ENCODE measurements at regions not wholly inside any gene's neighbourhood (a gene's known extent, or its start where the extent isn't known, plus 50 kb on each side); places are given as distances from the start of the nearest gene placed in this dataset.

GRCh38 chr7:51660516-51660915, 343.9 kb upstream of the COBL start:
- Histone ChIP-seq H3K27me3 (ENCODE audit: control insufficient read depth in 1 of 2, insufficient read depth in 2 of 2, low read length in 2 of 2) (no peaks in the 10 kb centered on the region), H3K27ac (ENCODE audit: low read depth, low read length) (no peak overlapping the region), H3K36me3 (ENCODE audit: insufficient read depth, low read length) (no peaks in the 10 kb centered on the region), H3K9ac (ENCODE audit: low read length) (no peak overlapping the region), H3K9me3 (ENCODE audit: low read length) (no peaks in the 10 kb centered on the region), H3K4me3 (ENCODE audit: low read depth in 1 of 2, low read length in 2 of 2) (no peak overlapping the region), H3K4me1 (ENCODE audit: insufficient read depth, low read length) (no peaks in the 10 kb centered on the region)

- no peaks in the 10 kb centered on the region for H3K36me3 ChIP-seq (ENCODE audit: insufficient read depth, low read length)
- no peak overlapping the region for H3K9ac ChIP-seq (ENCODE audit: low read length)
- H3K9me3 ChIP-seq (ENCODE audit: low read length): no peaks in the 10 kb centered on the region
- H3K4me1 ChIP-seq (ENCODE audit: insufficient read depth, low read length): no peaks in the 10 kb centered on the region
- no peak overlapping the region for H3K27ac ChIP-seq (ENCODE audit: low read depth, low read length)
- H3K27me3 ChIP-seq (ENCODE audit: control insufficient read depth in 1 of 2, insufficient read depth in 2 of 2, low read length in 2 of 2): no peaks in the 10 kb centered on the region
- no peak overlapping the region for H3K4me3 ChIP-seq (ENCODE audit: low read depth in 1 of 2, low read length in 2 of 2)
Measured at GRCh38 chr7:51658684-51659083, 342.1 kb upstream of the COBL start.

- Histone ChIP-seq H3K4me1 (ENCODE audit: insufficient read depth, low read length) (peaks cover 12% of the 10 kb centered on the region), H3K4me3 (ENCODE audit: low read depth in 1 of 2, low read length in 2 of 2) (peak overlapping the region in 1 of 2 donors; percentile 15), H3K27ac (ENCODE audit: low read depth, low read length) (no peak overlapping the region), H3K27me3 (ENCODE audit: control insufficient read depth in 1 of 2, insufficient read depth in 2 of 2, low read length in 2 of 2) (no peaks in the 10 kb centered on the region), H3K9ac (ENCODE audit: low read length) (no peak overlapping the region), H3K36me3 (ENCODE audit: insufficient read depth, low read length) (no peaks in the 10 kb centered on the region), H3K9me3 (ENCODE audit: low read length) (no peaks in the 10 kb centered on the region)
Measured at GRCh38 chr7:51647931-51648351, 331.3 kb upstream of the COBL start.

- H3K36me3 ChIP-seq (ENCODE audit: insufficient read depth, low read length): no peaks in the 10 kb centered on the region
- no peak overlapping the region for H3K9ac ChIP-seq (ENCODE audit: low read length)
- H3K27me3 ChIP-seq (ENCODE audit: control insufficient read depth in 1 of 2, insufficient read depth in 2 of 2, low read length in 2 of 2): no peaks in the 10 kb centered on the region
- H3K9me3 ChIP-seq (ENCODE audit: low read length): no peaks in the 10 kb centered on the region
- H3K4me3 ChIP-seq (ENCODE audit: low read depth in 1 of 2, low read length in 2 of 2): peak overlapping the region in 1 of 2 donors; percentile 15
- H3K27ac ChIP-seq (ENCODE audit: low read depth, low read length): no peak overlapping the region
- H3K4me1 ChIP-seq (ENCODE audit: insufficient read depth, low read length): peaks cover 12% of the 10 kb centered on the region
Measured at GRCh38 chr7:51647486-51647885, 330.9 kb upstream of the COBL start.

- Histone ChIP-seq H3K9ac (ENCODE audit: low read length) (no peak overlapping the region), H3K27ac (ENCODE audit: low read depth, low read length) (no peak overlapping the region), H3K36me3 (ENCODE audit: insufficient read depth, low read length) (no peaks in the 10 kb centered on the region), H3K27me3 (ENCODE audit: control insufficient read depth in 1 of 2, insufficient read depth in 2 of 2, low read length in 2 of 2) (no peaks in the 10 kb centered on the region), H3K4me1 (ENCODE audit: insufficient read depth, low read length) (peaks cover 12% of the 10 kb centered on the region), H3K9me3 (ENCODE audit: low read length) (no peaks in the 10 kb centered on the region), H3K4me3 (ENCODE audit: low read depth in 1 of 2, low read length in 2 of 2) (no peak overlapping the region)
Measured at GRCh38 chr7:51645702-51646298, 329.2 kb upstream of the COBL start.

- no peaks in the 10 kb centered on the region for H3K36me3 ChIP-seq (ENCODE audit: insufficient read depth, low read length)
- H3K4me3 ChIP-seq (ENCODE audit: low read depth in 1 of 2, low read length in 2 of 2): no peak overlapping the region
- H3K9ac ChIP-seq (ENCODE audit: low read length): no peak overlapping the region
- H3K27me3 ChIP-seq (ENCODE audit: control insufficient read depth in 1 of 2, insufficient read depth in 2 of 2, low read length in 2 of 2): no peaks in the 10 kb centered on the region
- no peaks in the 10 kb centered on the region for H3K9me3 ChIP-seq (ENCODE audit: low read length)
- H3K4me1 ChIP-seq (ENCODE audit: insufficient read depth, low read length): peaks cover 12% of the 10 kb centered on the region
- H3K27ac ChIP-seq (ENCODE audit: low read depth, low read length): no peak overlapping the region
Measured at GRCh38 chr7:51645255-51645654, 328.6 kb upstream of the COBL start.

GRCh38 chr7:51644216-51644615, 327.6 kb upstream of the COBL start:
- Histone ChIP-seq H3K9ac (ENCODE audit: low read length) (no peak overlapping the region), H3K4me3 (ENCODE audit: low read depth in 1 of 2, low read length in 2 of 2) (no peak overlapping the region), H3K4me1 (ENCODE audit: insufficient read depth, low read length) (peaks cover 12% of the 10 kb centered on the region), H3K36me3 (ENCODE audit: insufficient read depth, low read length) (no peaks in the 10 kb centered on the region), H3K27ac (ENCODE audit: low read depth, low read length) (no peak overlapping the region), H3K27me3 (ENCODE audit: control insufficient read depth in 1 of 2, insufficient read depth in 2 of 2, low read length in 2 of 2) (no peaks in the 10 kb centered on the region), H3K9me3 (ENCODE audit: low read length) (no peaks in the 10 kb centered on the region)

GRCh38 chr7:51640841-51641240, 324.2 kb upstream of the COBL start:
- no peaks in the 10 kb centered on the region for H3K27me3 ChIP-seq (ENCODE audit: control insufficient read depth in 1 of 2, insufficient read depth in 2 of 2, low read length in 2 of 2)
- no peak overlapping the region for H3K9ac ChIP-seq (ENCODE audit: low read length)
- no peaks in the 10 kb centered on the region for H3K36me3 ChIP-seq (ENCODE audit: insufficient read depth, low read length)
- no peak overlapping the region for H3K4me3 ChIP-seq (ENCODE audit: low read depth in 1 of 2, low read length in 2 of 2)
- H3K4me1 ChIP-seq (ENCODE audit: insufficient read depth, low read length): no peaks in the 10 kb centered on the region
- no peak overlapping the region for H3K27ac ChIP-seq (ENCODE audit: low read depth, low read length)
- H3K9me3 ChIP-seq (ENCODE audit: low read length): no peaks in the 10 kb centered on the region

- H3K36me3 ChIP-seq (ENCODE audit: insufficient read depth, low read length): no peaks in the 10 kb centered on the region
- no peaks in the 10 kb centered on the region for H3K4me1 ChIP-seq (ENCODE audit: insufficient read depth, low read length)
- no peak overlapping the region for H3K4me3 ChIP-seq (ENCODE audit: low read depth in 1 of 2, low read length in 2 of 2)
- H3K27ac ChIP-seq (ENCODE audit: low read depth, low read length): no peak overlapping the region
- H3K27me3 ChIP-seq (ENCODE audit: control insufficient read depth in 1 of 2, insufficient read depth in 2 of 2, low read length in 2 of 2): no peaks in the 10 kb centered on the region
- no peak overlapping the region for H3K9ac ChIP-seq (ENCODE audit: low read length)
- no peaks in the 10 kb centered on the region for H3K9me3 ChIP-seq (ENCODE audit: low read length)
Measured at GRCh38 chr7:51639661-51640334, 323.2 kb upstream of the COBL start.

GRCh38 chr7:51636503-51636902, 319.9 kb upstream of the COBL start:
- H3K4me3 ChIP-seq (ENCODE audit: low read depth in 1 of 2, low read length in 2 of 2): no peak overlapping the region
- H3K9me3 ChIP-seq (ENCODE audit: low read length): no peaks in the 10 kb centered on the region
- H3K27me3 ChIP-seq (ENCODE audit: control insufficient read depth in 1 of 2, insufficient read depth in 2 of 2, low read length in 2 of 2): no peaks in the 10 kb centered on the region
- no peaks in the 10 kb centered on the region for H3K4me1 ChIP-seq (ENCODE audit: insufficient read depth, low read length)
- no peak overlapping the region for H3K27ac ChIP-seq (ENCODE audit: low read depth, low read length)
- H3K9ac ChIP-seq (ENCODE audit: low read length): no peak overlapping the region
- H3K36me3 ChIP-seq (ENCODE audit: insufficient read depth, low read length): no peaks in the 10 kb centered on the region

GRCh38 chr7:51635775-51636174, 319.2 kb upstream of the COBL start:
- Histone ChIP-seq H3K9ac (ENCODE audit: low read length) (no peak overlapping the region), H3K4me1 (ENCODE audit: insufficient read depth, low read length) (no peaks in the 10 kb centered on the region), H3K4me3 (ENCODE audit: low read depth in 1 of 2, low read length in 2 of 2) (no peak overlapping the region), H3K36me3 (ENCODE audit: insufficient read depth, low read length) (no peaks in the 10 kb centered on the region), H3K27ac (ENCODE audit: low read depth, low read length) (no peak overlapping the region), H3K9me3 (ENCODE audit: low read length) (no peaks in the 10 kb centered on the region), H3K27me3 (ENCODE audit: control insufficient read depth in 1 of 2, insufficient read depth in 2 of 2, low read length in 2 of 2) (no peaks in the 10 kb centered on the region)

- no peaks in the 10 kb centered on the region for H3K36me3 ChIP-seq (ENCODE audit: insufficient read depth, low read length)
- H3K27me3 ChIP-seq (ENCODE audit: control insufficient read depth in 1 of 2, insufficient read depth in 2 of 2, low read length in 2 of 2): no peaks in the 10 kb centered on the region
- H3K9me3 ChIP-seq (ENCODE audit: low read length): no peaks in the 10 kb centered on the region
- no peaks in the 10 kb centered on the region for H3K4me1 ChIP-seq (ENCODE audit: insufficient read depth, low read length)
- H3K9ac ChIP-seq (ENCODE audit: low read length): no peak overlapping the region
- no peak overlapping the region for H3K4me3 ChIP-seq (ENCODE audit: low read depth in 1 of 2, low read length in 2 of 2)
- H3K27ac ChIP-seq (ENCODE audit: low read depth, low read length): no peak overlapping the region
Measured at GRCh38 chr7:51634538-51634937, 317.9 kb upstream of the COBL start.
